ENCODE measurements at regions not wholly inside any gene's neighbourhood (a gene's known extent, or its start where the extent isn't known, plus 50 kb on each side); places are given as distances from the start of the nearest gene placed in this dataset.
A peak's percentile ranks its signal among the peaks of the same experiment; 100 is the strongest.

GRCh38 chr3:181847276-181847675 is 135.6 kb downstream of the SOX2 start:
- DNase-seq (ENCODE audit: low spot score) (no peak), ATAC-seq (ENCODE audit: low read depth) (peak; percentile 19; the same call in 1 of the 3 replicates)
- TF ChIP-seq CTCF (IDR thresholded peaks at IDR 0.05; ENCODE audit: poor library complexity, severe bottlenecking) = no peak
- H3K9me3 ChIP-seq (ENCODE audit: severe bottlenecking) = no peaks in the 10 kb centered on the region
- H3K27me3 ChIP-seq (ENCODE audit: insufficient read depth, poor library complexity, severe bottlenecking) = no peaks in the 10 kb centered on the region
- H3K27ac ChIP-seq (ENCODE audit: poor library complexity, severe bottlenecking) = no peak overlapping the region
- no peaks in the 10 kb centered on the region for H3K36me3 ChIP-seq (ENCODE audit: low read depth)
- peaks cover 3% of the 10 kb centered on the region for H3K4me1 ChIP-seq (ENCODE audit: insufficient read depth, poor library complexity, severe bottlenecking)
- H3K4me3 ChIP-seq (ENCODE audit: severe bottlenecking) = no peak overlapping the region

GRCh38 chr3:181851063-181851462 is 139.3 kb downstream of the SOX2 start:
- DNase-seq (ENCODE audit: low spot score) = no peak
- TF ChIP-seq CTCF (IDR thresholded peaks at IDR 0.05; ENCODE audit: poor library complexity, severe bottlenecking) = no peak

GRCh38 chr3:181855825-181856224 is 144.1 kb downstream of the SOX2 start:
- no peak for TF ChIP-seq CTCF (IDR thresholded peaks at IDR 0.05; ENCODE audit: poor library complexity, severe bottlenecking)
- H3K27ac ChIP-seq (ENCODE audit: poor library complexity, severe bottlenecking) = no peak overlapping the region
- no peaks in the 10 kb centered on the region for H3K9me3 ChIP-seq (ENCODE audit: severe bottlenecking)
- H3K27me3 ChIP-seq (ENCODE audit: insufficient read depth, poor library complexity, severe bottlenecking) = no peaks in the 10 kb centered on the region
- ATAC-seq (ENCODE audit: low read depth) (no peak), DNase-seq (ENCODE audit: low spot score) (no peak)
- H3K4me3 ChIP-seq (ENCODE audit: severe bottlenecking) = no peak overlapping the region
- H3K36me3 ChIP-seq (ENCODE audit: low read depth) = no peaks in the 10 kb centered on the region
- H3K4me1 ChIP-seq (ENCODE audit: insufficient read depth, poor library complexity, severe bottlenecking) = peaks cover 3% of the 10 kb centered on the region

More at GRCh38 chr3:181851063-181851462, 139.3 kb downstream of the SOX2 start:
- Histone ChIP-seq H3K27me3 (ENCODE audit: insufficient read depth, poor library complexity, severe bottlenecking) (no peaks in the 10 kb centered on the region), H3K4me1 (ENCODE audit: insufficient read depth, poor library complexity, severe bottlenecking) (peaks cover 3% of the 10 kb centered on the region), H3K9me3 (ENCODE audit: severe bottlenecking) (no peaks in the 10 kb centered on the region), H3K4me3 (ENCODE audit: severe bottlenecking) (no peak overlapping the region), H3K36me3 (ENCODE audit: low read depth) (no peaks in the 10 kb centered on the region), H3K27ac (ENCODE audit: poor library complexity, severe bottlenecking) (no peak overlapping the region)
- peak; percentile 93 for ATAC-seq (ENCODE audit: low read depth)

- DNase-seq (ENCODE audit: low spot score) = no peak
- Histone ChIP-seq H3K27ac (ENCODE audit: poor library complexity, severe bottlenecking) (no peak overlapping the region), H3K36me3 (ENCODE audit: low read depth) (no peaks in the 10 kb centered on the region), H3K27me3 (ENCODE audit: insufficient read depth, poor library complexity, severe bottlenecking) (no peaks in the 10 kb centered on the region), H3K4me1 (ENCODE audit: insufficient read depth, poor library complexity, severe bottlenecking) (no peaks in the 10 kb centered on the region), H3K4me3 (ENCODE audit: severe bottlenecking) (no peak overlapping the region), H3K9me3 (ENCODE audit: severe bottlenecking) (no peaks in the 10 kb centered on the region)
- no peak for TF ChIP-seq CTCF (IDR thresholded peaks at IDR 0.05; ENCODE audit: poor library complexity, severe bottlenecking)
- no peak for ATAC-seq (ENCODE audit: low read depth)
Observed at GRCh38 chr3:181859518-181859917, 147.8 kb downstream of the SOX2 start.

- H3K36me3 ChIP-seq (ENCODE audit: low read depth) = no peaks in the 10 kb centered on the region
- H3K9me3 ChIP-seq (ENCODE audit: severe bottlenecking) = no peaks in the 10 kb centered on the region
- H3K4me3 ChIP-seq (ENCODE audit: severe bottlenecking) = no peak overlapping the region
- no peaks in the 10 kb centered on the region for H3K27me3 ChIP-seq (ENCODE audit: insufficient read depth, poor library complexity, severe bottlenecking)
- DNase-seq (ENCODE audit: low spot score) (no peak), ATAC-seq (ENCODE audit: low read depth) (no peak)
- H3K27ac ChIP-seq (ENCODE audit: poor library complexity, severe bottlenecking) = no peak overlapping the region
- no peak for TF ChIP-seq CTCF (IDR thresholded peaks at IDR 0.05; ENCODE audit: poor library complexity, severe bottlenecking)
- H3K4me1 ChIP-seq (ENCODE audit: insufficient read depth, poor library complexity, severe bottlenecking) = no peaks in the 10 kb centered on the region
Observed at GRCh38 chr3:181860235-181860634, 148.5 kb downstream of the SOX2 start.

All from RWPE2 (cell line).